ENCODE measurements at regions not wholly inside any gene's neighbourhood (a gene's known extent, or its start where the extent isn't known, plus 50 kb on each side); places are given as distances from the start of the nearest gene placed in this dataset.
A peak's percentile ranks its signal among the peaks of the same experiment; 100 is the strongest.

GRCh38 chr12:115474539-115475353, 790.8 kb upstream of the TBX3 start:
- no peak overlapping the region for H3K4me3 ChIP-seq (ENCODE audit: low read depth, low read length)

- H3K4me3 ChIP-seq (ENCODE audit: low read depth, low read length) = no peak overlapping the region
These were observed 789.4 kb upstream of the TBX3 start for GRCh38 chr12:115473257-115473956.

- no peak overlapping the region for H3K4me3 ChIP-seq (ENCODE audit: low read depth, low read length)
These were observed 788.9 kb upstream of the TBX3 start for GRCh38 chr12:115472852-115473251.

GRCh38 chr12:115470977-115471376, 787.0 kb upstream of the TBX3 start:
- H3K4me3 ChIP-seq (ENCODE audit: low read depth, low read length) = no peak overlapping the region

- no peak overlapping the region for H3K4me3 ChIP-seq (ENCODE audit: low read depth, low read length)
These were observed 786.6 kb upstream of the TBX3 start for GRCh38 chr12:115470526-115470925.

- H3K4me3 ChIP-seq (ENCODE audit: low read depth, low read length) = no peak overlapping the region
These were observed 784.1 kb upstream of the TBX3 start for GRCh38 chr12:115468087-115468510.

DNA sequence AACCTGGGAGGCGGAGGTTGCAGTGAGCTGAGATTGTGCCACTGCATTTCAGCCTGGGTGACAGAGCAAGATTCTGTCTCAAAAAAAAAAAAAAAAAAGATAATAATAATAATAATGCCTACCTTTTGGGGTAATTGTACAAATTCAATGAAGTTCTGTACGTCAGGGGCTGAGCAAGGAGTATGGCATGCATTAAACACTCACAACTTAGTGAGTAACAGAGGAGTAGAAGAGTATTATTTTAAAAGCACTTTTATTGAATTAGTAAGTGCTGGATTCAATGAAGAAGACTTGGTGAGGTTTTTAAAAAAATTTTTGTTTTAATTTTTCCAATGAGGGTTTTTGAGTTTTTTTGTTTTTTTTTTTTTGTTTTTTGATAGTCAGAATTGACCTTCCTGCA, 783.6 kb upstream of the TBX3 start:
- no peak overlapping the region for H3K4me3 ChIP-seq (ENCODE audit: low read depth, low read length)

- no peak overlapping the region for H3K4me3 ChIP-seq (ENCODE audit: low read depth, low read length)
These were observed 782.1 kb upstream of the TBX3 start for GRCh38 chr12:115466076-115466475.

DNA sequence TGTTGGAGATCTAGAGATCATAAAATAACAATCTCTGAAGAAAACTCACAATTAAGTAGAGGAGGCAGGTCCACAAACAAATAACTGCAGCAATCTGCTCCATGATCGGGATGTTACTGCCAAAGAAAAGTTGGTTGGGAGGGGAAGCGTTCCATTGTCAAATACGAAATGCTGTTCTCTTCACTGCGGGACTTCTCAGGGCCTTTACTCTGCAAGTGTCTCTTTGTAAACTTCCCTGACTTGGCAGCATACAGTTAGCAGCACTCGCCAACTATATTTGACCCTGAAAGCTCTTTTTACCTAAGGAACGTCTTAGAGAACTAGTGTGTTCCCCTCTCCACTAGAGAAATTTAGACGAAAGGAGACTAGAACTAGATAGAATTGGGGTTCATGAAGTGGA, 780.7 kb upstream of the TBX3 start:
- H3K4me3 ChIP-seq (ENCODE audit: low read depth, low read length) = no peak overlapping the region

DNA sequence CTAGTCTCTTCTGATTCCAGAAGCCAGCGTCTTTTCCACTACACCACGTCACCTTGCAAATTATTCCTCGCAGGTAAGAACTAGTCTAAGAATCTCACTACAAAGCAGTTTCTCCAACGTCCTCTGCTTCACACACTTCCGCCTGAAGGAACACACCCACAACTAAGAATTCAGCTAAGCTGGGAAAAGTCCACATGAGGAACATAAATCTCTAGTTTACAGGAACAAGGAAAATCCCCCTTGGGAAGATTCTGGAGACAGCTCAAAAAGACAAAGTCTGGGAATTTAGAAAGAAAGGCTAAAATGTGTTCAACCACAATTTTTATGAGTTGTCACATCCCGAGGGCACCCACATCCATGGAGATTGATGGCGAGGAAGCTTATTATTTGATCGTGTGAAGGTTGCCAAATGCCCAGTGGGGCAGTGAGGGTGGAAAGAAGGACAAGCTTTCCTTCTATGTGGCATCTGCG, 780.2 kb upstream of the TBX3 start:
- H3K4me3 ChIP-seq (ENCODE audit: low read depth, low read length) = no peak overlapping the region

DNA sequence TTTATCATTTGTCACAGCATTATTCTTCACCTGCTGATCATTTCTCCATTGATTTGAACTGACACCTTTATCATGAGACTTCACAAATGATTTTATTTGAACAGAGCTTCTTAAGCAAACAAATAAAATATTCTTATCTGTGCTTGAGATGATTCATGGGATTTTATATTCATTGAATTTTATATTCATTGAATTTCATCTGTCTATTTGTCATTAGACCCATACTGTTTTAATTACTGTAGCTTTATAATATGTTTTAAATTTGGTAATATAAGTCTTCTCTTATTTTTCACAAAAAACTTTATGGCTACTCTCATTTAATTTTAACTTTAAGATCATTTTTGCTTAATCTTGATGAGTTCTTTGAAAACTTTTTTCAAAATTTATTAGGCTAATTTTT, 777.4 kb upstream of the TBX3 start:
- H3K4me3 ChIP-seq (ENCODE audit: low read depth, low read length) = no peak overlapping the region

- H3K4me3 ChIP-seq (ENCODE audit: low read depth, low read length) = no peak overlapping the region
These were observed 773.8 kb upstream of the TBX3 start for GRCh38 chr12:115457798-115458197.

GRCh38 chr12:115456946-115457689, 773.1 kb upstream of the TBX3 start:
- H3K4me3 ChIP-seq (ENCODE audit: low read depth, low read length) = no peak overlapping the region

DNA sequence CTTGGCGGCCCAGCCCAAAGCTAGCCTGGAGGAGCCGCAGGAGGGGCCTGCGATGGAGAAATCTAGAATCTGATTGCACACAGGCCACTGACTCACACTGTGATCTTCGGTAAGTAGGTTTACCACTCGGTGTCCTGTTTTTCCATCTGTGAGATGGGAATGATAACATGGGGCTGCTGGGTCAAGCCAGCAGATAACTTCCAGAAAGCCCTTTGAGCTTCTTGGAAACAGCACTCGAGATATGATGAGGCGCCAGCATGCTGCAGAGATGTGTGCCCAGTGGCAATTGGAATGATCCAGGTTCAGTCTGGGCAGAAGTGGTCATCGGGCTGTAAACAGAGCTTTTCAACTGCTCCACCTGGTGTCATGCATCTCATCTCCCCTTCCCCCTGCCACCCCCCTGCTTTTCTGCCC, 771.3 kb upstream of the TBX3 start:
- no peak overlapping the region for H3K4me3 ChIP-seq (ENCODE audit: low read depth, low read length)

DNA sequence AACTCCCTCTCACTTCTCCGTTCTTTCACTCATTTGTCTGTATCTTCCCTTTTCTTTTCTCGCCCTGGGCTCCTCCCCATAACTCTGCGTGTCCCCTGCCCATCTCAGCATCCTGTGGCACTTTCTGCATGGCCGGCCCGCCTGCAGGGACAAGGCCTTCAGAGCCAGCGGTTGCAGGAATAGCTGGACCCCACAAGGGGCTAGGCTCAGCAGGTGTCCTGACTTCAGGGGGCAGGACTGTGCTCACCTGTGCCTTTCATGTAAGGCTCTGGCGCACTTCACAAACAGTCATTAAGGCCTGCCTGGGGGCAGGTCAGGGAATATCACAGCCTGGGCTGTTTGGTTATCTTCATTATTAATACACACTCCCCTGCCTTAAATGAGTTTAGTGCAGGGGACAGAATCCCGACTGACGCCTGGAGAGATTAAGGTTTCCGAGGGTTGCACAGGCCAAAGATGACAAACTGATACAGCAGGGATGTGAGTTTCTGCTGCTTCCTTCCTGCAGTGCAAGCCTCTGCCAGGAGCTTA, 768.8 kb upstream of the TBX3 start:
- H3K4me3 ChIP-seq (ENCODE audit: low read depth, low read length) = peak overlapping the region; percentile 43

GRCh38 chr12:115451780-115452736, 768.1 kb upstream of the TBX3 start:
- H3K4me3 ChIP-seq (ENCODE audit: low read depth, low read length) = peak overlapping the region; percentile 43

GRCh38 chr12:115451151-115451779, 767.3 kb upstream of the TBX3 start:
- peak overlapping the region; percentile 22 for H3K4me3 ChIP-seq (ENCODE audit: low read depth, low read length)

DNA sequence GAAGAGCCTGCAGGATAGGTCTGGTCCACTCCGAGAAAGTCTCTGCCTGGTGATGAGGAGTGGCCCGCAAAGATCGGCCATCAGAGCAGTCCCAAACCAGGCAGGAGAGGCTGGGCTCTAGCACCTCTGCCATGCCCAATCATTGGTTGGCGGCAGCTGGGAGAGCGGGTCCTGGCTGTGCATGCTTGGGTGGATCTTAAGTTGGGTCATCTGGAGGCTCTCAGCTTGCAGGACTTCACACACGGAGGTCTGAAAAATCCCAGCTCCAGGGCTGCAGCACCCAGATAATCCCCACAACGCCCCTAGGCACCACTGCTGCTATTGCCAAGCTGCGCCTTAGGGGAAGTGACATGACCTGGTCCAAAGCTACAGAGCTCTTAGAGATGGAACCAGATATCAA, 766.7 kb upstream of the TBX3 start:
- no peak overlapping the region for H3K4me3 ChIP-seq (ENCODE audit: low read depth, low read length)

GRCh38 chr12:115450017-115450416, 766.0 kb upstream of the TBX3 start:
- no peak overlapping the region for H3K4me3 ChIP-seq (ENCODE audit: low read depth, low read length)

GRCh38 chr12:115449526-115449925, 765.6 kb upstream of the TBX3 start:
- H3K4me3 ChIP-seq (ENCODE audit: low read depth, low read length) = no peak overlapping the region
